Neural cell (in vitro differentiated cells): ENCODE measurements at regions not wholly inside any gene's neighbourhood (a gene's known extent, or its start where the extent isn't known, plus 50 kb on each side); places are given as distances from the start of the nearest gene placed in this dataset.

Source experiments
- EZH2 ChIP-seq: fragments of 200-600, 300-800 bp; shearing (Covaris generic), sonication (generic); IDR thresholded peaks from 2 replicates; pipeline ENCODE4 v1.6.1; 2014; ENCODE audit warnings: antibody characterized with exemption, low read length, borderline replicate concordance, mild to moderate bottlenecking; ENCODE audit not compliant: insufficient read depth, poor library complexity, severe bottlenecking
- POLR2AphosphoS5 ChIP-seq: IDR thresholded peaks from 2 replicates; pipeline ENCODE4 v1.6.1; 2012
- RAD21 ChIP-seq: fragments of 450-650 bp; conservative IDR thresholded peaks from 2 replicates; pipeline ENCODE4 v1.6.1; 2014; ENCODE audit warnings: antibody characterized with exemption, mild to moderate bottlenecking, moderate library complexity
- SMC3 ChIP-seq: fragments of 450-650 bp; conservative IDR thresholded peaks from 2 replicates; pipeline ENCODE4 v1.6.1; 2014; ENCODE audit warnings: antibody characterized with exemption, mild to moderate bottlenecking, moderate library complexity; ENCODE audit not compliant: poor library complexity
- TAF1 ChIP-seq: IDR thresholded peaks from 2 replicates; pipeline ENCODE4 v1.6.1; 2012; ENCODE audit warnings: low read depth
- TF ChIP-seq, protein P1 (sequence below): fragments of 450-650 bp; IDR thresholded peaks from 2 replicates; pipeline ENCODE4 v1.5.1; 2014; ENCODE audit warnings: antibody characterized with exemption, mild to moderate bottlenecking, moderate library complexity; ENCODE audit not compliant: poor library complexity, severe bottlenecking
- TF ChIP-seq, protein P2 (sequence below): IDR thresholded peaks from 2 replicates; pipeline ENCODE4 v1.6.1; 2012; ENCODE audit warnings: borderline replicate concordance

DNA sequence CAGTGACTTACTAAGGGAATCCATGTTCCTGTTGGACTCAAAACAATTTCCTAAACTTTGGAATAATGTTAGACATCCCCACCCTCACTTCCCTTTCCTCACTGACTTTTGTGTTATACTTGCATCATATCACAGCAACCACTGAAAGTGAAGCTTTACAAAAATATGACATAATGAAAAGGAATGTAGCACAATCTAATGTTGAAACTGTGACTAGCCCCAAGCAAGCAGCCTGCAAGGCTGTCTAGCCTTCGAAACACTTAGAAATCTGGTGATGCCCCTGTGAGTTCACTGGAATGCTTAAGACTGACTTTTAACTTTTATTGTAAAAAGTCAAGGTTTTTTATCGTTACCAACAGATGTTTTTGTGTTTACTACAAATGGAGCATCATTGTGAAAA, 203.7 kb upstream of the ZNF385D start:
- TF ChIP-seq, protein P1, sequence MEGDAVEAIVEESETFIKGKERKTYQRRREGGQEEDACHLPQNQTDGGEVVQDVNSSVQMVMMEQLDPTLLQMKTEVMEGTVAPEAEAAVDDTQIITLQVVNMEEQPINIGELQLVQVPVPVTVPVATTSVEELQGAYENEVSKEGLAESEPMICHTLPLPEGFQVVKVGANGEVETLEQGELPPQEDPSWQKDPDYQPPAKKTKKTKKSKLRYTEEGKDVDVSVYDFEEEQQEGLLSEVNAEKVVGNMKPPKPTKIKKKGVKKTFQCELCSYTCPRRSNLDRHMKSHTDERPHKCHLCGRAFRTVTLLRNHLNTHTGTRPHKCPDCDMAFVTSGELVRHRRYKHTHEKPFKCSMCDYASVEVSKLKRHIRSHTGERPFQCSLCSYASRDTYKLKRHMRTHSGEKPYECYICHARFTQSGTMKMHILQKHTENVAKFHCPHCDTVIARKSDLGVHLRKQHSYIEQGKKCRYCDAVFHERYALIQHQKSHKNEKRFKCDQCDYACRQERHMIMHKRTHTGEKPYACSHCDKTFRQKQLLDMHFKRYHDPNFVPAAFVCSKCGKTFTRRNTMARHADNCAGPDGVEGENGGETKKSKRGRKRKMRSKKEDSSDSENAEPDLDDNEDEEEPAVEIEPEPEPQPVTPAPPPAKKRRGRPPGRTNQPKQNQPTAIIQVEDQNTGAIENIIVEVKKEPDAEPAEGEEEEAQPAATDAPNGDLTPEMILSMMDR: no peak
- TF ChIP-seq RAD21 (no peak), TAF1 (no peak), SMC3 (no peak), EZH2 (no peak), POLR2AphosphoS5 (no peak)
- TF ChIP-seq, protein P2, sequence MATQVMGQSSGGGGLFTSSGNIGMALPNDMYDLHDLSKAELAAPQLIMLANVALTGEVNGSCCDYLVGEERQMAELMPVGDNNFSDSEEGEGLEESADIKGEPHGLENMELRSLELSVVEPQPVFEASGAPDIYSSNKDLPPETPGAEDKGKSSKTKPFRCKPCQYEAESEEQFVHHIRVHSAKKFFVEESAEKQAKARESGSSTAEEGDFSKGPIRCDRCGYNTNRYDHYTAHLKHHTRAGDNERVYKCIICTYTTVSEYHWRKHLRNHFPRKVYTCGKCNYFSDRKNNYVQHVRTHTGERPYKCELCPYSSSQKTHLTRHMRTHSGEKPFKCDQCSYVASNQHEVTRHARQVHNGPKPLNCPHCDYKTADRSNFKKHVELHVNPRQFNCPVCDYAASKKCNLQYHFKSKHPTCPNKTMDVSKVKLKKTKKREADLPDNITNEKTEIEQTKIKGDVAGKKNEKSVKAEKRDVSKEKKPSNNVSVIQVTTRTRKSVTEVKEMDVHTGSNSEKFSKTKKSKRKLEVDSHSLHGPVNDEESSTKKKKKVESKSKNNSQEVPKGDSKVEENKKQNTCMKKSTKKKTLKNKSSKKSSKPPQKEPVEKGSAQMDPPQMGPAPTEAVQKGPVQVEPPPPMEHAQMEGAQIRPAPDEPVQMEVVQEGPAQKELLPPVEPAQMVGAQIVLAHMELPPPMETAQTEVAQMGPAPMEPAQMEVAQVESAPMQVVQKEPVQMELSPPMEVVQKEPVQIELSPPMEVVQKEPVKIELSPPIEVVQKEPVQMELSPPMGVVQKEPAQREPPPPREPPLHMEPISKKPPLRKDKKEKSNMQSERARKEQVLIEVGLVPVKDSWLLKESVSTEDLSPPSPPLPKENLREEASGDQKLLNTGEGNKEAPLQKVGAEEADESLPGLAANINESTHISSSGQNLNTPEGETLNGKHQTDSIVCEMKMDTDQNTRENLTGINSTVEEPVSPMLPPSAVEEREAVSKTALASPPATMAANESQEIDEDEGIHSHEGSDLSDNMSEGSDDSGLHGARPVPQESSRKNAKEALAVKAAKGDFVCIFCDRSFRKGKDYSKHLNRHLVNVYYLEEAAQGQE: no peak
